Hepatocyte (in vitro differentiated cells): ENCODE measurements at regions not wholly inside any gene's neighbourhood (a gene's known extent, or its start where the extent isn't known, plus 50 kb on each side); places are given as distances from the start of the nearest gene placed in this dataset.

Experiments used
- CTCF ChIP-seq: fragments of 200-600 bp; sonication (generic); IDR thresholded peaks from 2 replicates; pipeline ENCODE4 v1.5.1; 2016; ENCODE audit warnings: antibody characterized with exemption, mild to moderate bottlenecking; ENCODE audit not compliant: poor library complexity
- EZH2phosphoT487 ChIP-seq: fragments of 200-600 bp; sonication (generic); IDR thresholded peaks from one replicate; pipeline ENCODE4 v1.6.1; 2018; ENCODE audit warnings: antibody characterized with exemption, mild to moderate bottlenecking, low read depth, moderate library complexity; ENCODE audit not compliant: unreplicated experiment, severe bottlenecking

DNA sequence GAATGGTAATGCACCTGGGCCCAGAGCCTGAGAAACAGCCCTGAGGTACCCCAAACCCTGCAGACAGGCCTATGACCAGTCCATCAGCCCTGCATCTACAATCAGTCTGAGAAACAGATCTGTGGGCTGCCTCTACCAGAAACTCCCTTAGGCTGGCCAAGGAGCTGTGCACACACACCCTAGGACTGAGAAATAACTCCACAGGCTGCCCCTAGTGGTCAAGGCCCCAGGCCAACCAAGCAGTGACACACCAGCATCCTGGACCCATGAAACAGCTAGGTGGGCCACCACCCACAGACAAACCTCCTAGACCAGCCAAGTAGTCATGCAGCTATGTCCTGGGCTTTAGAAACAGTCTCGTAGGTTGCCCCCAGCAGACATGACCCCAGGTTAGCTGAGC, 253.6 kb upstream of the VLDLR start:
- TF ChIP-seq CTCF (no peak), EZH2phosphoT487 (no peak)
